PC-9 (cell line): ENCODE measurements at regions not wholly inside any gene's neighbourhood (a gene's known extent, or its start where the extent isn't known, plus 50 kb on each side); places are given as distances from the start of the nearest gene placed in this dataset.

Experiments used
- BruUV-seq: library from RNA; stranded (reverse); fragments of 400-500 nt; replicated peaks from 2 replicates; lab custom pipeline; 2021; lab: Mats Ljungman, UMichigan
- CTCF ChIA-PET: fragments of 300-600 bp; sonication (Branson Sonifier 250); formaldehyde crosslinking; loops from one replicate; lab custom pipeline; 2022; ENCODE audit warnings: antibody characterized with exemption; lab: Charles Lee
- POLR2A ChIA-PET: fragments of 300-600 bp; sonication (Branson Sonifier 250); formaldehyde crosslinking; loops from one replicate; lab custom pipeline; 2022; ENCODE audit warnings: antibody characterized with exemption; ENCODE audit not compliant: unreplicated experiment; lab: Charles Lee
- DNase-seq, 2 experiments: peaks; one replicate each; pipeline versions ENCODE4 v3.0.0 to v3.0.0-alpha.2; 2015 to 2022; ENCODE audit warnings: mixed read lengths in 1 of 2
- H2AFZ ChIP-seq: fragments of 200-600 bp; sonication (generic); 2 replicates; pipeline ENCODE4 v1.8.1; 2017; ENCODE audit warnings: antibody characterized with exemption
- H3F3A ChIP-seq: fragments of 200-600 bp; sonication (generic); 2 replicates; pipeline ENCODE4 v1.8.1; 2017; ENCODE audit warnings: antibody characterized with exemption, mild to moderate bottlenecking, low read depth; ENCODE audit not compliant: insufficient read depth
- H3K27ac ChIP-seq: fragments of 200-600 bp; sonication (generic); 2 replicates; pipeline ENCODE4 v1.6.1; 2016; ENCODE audit warnings: mixed run types
- H3K27me3 ChIP-seq: fragments of 200-600 bp; sonication (generic); 2 replicates; pipeline ENCODE4 v1.6.1; 2016; ENCODE audit warnings: low read depth, mixed run types; ENCODE audit not compliant: insufficient read depth
- H3K36me3 ChIP-seq: fragments of 200-600 bp; sonication (generic); 2 replicates; pipeline ENCODE4 v1.6.1; 2016; ENCODE audit warnings: low read depth, mixed run types
- H3K4me1 ChIP-seq: fragments of 200-600 bp; sonication (generic); replicated peaks from 2 replicates; pipeline ENCODE4 v1.6.1; 2016; ENCODE audit warnings: mixed run types; ENCODE audit not compliant: insufficient read depth
- H3K4me2 ChIP-seq: fragments of 200-600 bp; sonication (generic); 2 replicates; pipeline ENCODE4 v1.6.1; 2017; ENCODE audit warnings: mixed run types
- H3K4me3 ChIP-seq: fragments of 200-600 bp; sonication (generic); 2 replicates; pipeline ENCODE4 v1.6.1; 2016; ENCODE audit warnings: mixed run types
- H3K79me2 ChIP-seq: fragments of 200-600 bp; sonication (generic); 2 replicates; pipeline ENCODE4 v1.6.1; 2017; ENCODE audit warnings: low read depth, mixed run types
- H3K9me2 ChIP-seq: fragments of 200-600 bp; sonication (generic); 2 replicates; pipeline ENCODE4 v1.8.1; 2017; ENCODE audit warnings: mild to moderate bottlenecking; ENCODE audit not compliant: insufficient read depth
- H3K9me3 ChIP-seq: fragments of 200-600 bp; sonication (generic); 2 replicates; pipeline ENCODE4 v1.8.1; 2016; ENCODE audit warnings: low read depth; ENCODE audit not compliant: insufficient read depth
- H4K20me1 ChIP-seq: fragments of 200-600 bp; sonication (generic); 2 replicates; pipeline ENCODE4 v1.8.1; 2017; ENCODE audit not compliant: insufficient read depth
- EZH2 ChIP-seq: fragments of 200-600 bp; sonication (generic); IDR thresholded peaks from 2 replicates; pipeline ENCODE4 v1.8.0; 2017; ENCODE audit warnings: antibody characterized with exemption, low read depth
- intact Hi-C: fragments of 100-400 bp; cut with micrococcal nuclease; formaldehyde crosslinking; loops from one replicate; pipeline ENCODE4 v1.10.0; 2022; ENCODE audit not compliant: unreplicated experiment
- TF ChIP-seq, protein P1 (sequence below): fragments of 200-600 bp; sonication (generic); conservative IDR thresholded peaks from 2 replicates; pipeline ENCODE4 v1.6.1; 2017; ENCODE audit warnings: mixed run types, antibody characterized with exemption, mild to moderate bottlenecking, moderate library complexity

DNA sequence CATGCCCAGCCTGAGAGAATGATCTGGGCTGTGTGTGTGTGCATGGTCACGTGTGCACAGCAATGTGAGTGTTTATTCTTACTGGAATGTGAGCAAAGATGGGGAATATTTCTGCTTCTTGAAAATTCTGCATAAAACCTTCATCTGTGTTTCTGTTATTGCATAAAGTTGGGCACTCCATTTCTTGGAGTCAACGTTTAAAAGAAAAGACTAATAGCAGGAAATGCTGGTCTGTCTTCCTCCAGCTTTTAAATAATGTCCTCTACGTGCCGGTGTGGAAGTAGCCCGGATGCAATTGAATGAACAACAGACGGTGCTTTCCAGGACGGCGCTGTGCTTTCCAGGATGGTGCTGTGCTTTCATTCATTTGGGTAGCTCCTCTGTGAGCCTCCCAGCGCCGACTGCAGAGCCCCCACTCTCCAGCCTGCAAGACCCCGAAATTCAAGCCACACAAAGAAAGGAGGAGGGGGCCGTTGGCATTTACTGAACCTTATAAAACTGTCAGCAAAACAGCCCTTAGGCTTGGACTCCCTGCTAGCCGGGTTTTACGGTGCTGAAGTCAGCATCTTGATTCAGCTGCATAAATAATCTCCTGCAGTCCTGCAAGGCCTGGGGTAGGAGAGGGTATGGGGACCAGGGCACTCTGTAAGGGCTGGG lies 158.2 kb upstream of the PRKCQ start:
- Histone ChIP-seq H3K36me3 (no peaks in the 10 kb centered on the region), H3K27ac (peak overlapping the region; percentile 93), H3K4me3 (peak overlapping the region; percentile 65), H3K9me2 (no peaks in the 10 kb centered on the region), H3F3A (peaks cover 10% of the 10 kb centered on the region; the same call in 1 of the 2 replicates), H2AFZ (peak overlapping the region; percentile 77; the same call in 1 of the 2 replicates), H3K27me3 (no peaks in the 10 kb centered on the region), H3K4me2 (peak overlapping the region; percentile 83), H3K4me1 (peaks cover 37% of the 10 kb centered on the region), H4K20me1 (no peaks in the 10 kb centered on the region), H3K79me2 (peaks cover 29% of the 10 kb centered on the region), H3K9me3 (no peaks in the 10 kb centered on the region)
- TF ChIP-seq, protein P1, sequence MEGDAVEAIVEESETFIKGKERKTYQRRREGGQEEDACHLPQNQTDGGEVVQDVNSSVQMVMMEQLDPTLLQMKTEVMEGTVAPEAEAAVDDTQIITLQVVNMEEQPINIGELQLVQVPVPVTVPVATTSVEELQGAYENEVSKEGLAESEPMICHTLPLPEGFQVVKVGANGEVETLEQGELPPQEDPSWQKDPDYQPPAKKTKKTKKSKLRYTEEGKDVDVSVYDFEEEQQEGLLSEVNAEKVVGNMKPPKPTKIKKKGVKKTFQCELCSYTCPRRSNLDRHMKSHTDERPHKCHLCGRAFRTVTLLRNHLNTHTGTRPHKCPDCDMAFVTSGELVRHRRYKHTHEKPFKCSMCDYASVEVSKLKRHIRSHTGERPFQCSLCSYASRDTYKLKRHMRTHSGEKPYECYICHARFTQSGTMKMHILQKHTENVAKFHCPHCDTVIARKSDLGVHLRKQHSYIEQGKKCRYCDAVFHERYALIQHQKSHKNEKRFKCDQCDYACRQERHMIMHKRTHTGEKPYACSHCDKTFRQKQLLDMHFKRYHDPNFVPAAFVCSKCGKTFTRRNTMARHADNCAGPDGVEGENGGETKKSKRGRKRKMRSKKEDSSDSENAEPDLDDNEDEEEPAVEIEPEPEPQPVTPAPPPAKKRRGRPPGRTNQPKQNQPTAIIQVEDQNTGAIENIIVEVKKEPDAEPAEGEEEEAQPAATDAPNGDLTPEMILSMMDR, result no peak
- no peak for TF ChIP-seq EZH2
- ChIA-PET POLR2A (interaction anchor here (1.1 to 2.5 kb wide), 3 partner anchors 11 to 39 kb away, joined by 4 to 60 read pairs (median 22); no protein-coding TSS in a partner anchor), CTCF (interaction anchor here (0.6 kb wide), 1 partner anchor 619 kb away, joined by 4 read pairs; no protein-coding TSS in a partner anchor)
- TSS peak; percentile 60 for BruUV-seq
- intact Hi-C loops, result loop anchor here (5.0 kb wide), 1 partner anchor 61 kb away; no protein-coding TSS in a partner anchor
- DNase-seq, result peak; percentile 26 to 66

DNA sequence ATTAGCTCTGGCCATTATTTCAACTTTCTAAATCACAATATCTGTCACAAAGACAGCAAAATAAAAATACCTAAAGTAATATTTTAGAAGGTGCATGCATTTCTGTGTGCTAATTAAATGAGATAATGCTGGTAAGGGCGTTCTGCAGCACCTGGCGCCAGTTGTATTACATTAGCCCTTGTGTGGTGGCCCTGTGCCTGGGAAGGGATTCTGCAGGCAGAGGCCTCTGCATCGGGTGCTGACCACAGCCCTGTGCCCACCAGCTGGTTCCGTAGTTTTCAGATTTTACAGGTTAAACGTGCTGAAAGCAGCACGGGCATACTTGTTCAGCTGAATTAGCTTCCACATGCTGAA lies 157.7 kb upstream of the PRKCQ start:
- POLR2A ChIA-PET, result interaction anchor here (1.1 to 2.5 kb wide), 3 partner anchors 11 to 40 kb away, joined by 4 to 60 read pairs (median 22); no protein-coding TSS in a partner anchor
- Histone ChIP-seq H3K4me3 (peak overlapping the region; percentile 65), H4K20me1 (no peaks in the 10 kb centered on the region), H3K9me3 (no peaks in the 10 kb centered on the region), H3F3A (peaks cover 10% of the 10 kb centered on the region; the same call in 1 of the 2 replicates), H2AFZ (peak overlapping the region; percentile 77), H3K4me1 (peaks cover 32% of the 10 kb centered on the region), H3K27me3 (no peaks in the 10 kb centered on the region), H3K36me3 (no peaks in the 10 kb centered on the region), H3K27ac (peak overlapping the region; percentile 93), H3K4me2 (peak overlapping the region; percentile 83), H3K9me2 (no peaks in the 10 kb centered on the region), H3K79me2 (peaks cover 29% of the 10 kb centered on the region)
- CTCF ChIA-PET, result no interaction called here
- TF ChIP-seq EZH2, result no peak
- TF ChIP-seq, protein P1, result no peak
- no TSS peak for BruUV-seq
- DNase-seq, result peak in 1 of 2 experiments; percentile 18
- intact Hi-C loops, result loop anchor here (1.0 to 5.0 kb wide), 4 partner anchors 12 to 60 kb away; no protein-coding TSS in a partner anchor

DNA sequence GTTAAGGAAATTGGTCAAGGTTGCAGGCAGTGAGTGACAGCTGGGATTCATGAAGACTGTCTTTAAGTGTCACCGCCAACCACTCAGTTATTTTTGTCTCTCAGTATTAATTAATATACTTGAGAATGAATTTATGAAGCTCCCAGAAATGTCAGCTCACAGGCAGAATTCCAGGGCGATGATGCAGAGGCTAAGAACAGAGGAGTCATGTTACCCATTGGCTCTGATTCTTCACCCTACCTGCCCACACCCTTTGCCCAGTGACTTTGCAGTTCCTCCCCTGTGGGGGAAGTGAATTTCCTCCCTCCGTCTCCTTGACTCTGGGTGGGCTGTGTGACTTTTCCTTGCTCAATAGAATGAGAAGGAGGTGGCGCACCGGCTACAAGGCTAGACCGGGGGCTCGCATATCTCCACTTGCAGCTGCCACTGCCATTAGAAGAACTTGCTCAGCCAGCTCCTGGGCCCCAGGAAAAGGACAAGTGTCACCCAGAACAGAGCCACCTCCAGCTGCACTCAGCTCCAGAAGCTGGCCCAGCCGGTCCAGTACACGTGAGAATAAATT lies 157.1 kb upstream of the PRKCQ start:
- no peaks in the 10 kb centered on the region for H3K27me3 ChIP-seq
- POLR2A ChIA-PET, result interaction anchor here (0.6 to 2.5 kb wide), 8 partner anchors 12 to 144 kb away, joined by 3 to 60 read pairs (median 8); no protein-coding TSS in a partner anchor
- intact Hi-C loops, result loop anchor here (1.0 to 5.0 kb wide), 4 partner anchors 12 to 60 kb away; no protein-coding TSS in a partner anchor
- peak overlapping the region; percentile 93 for H3K27ac ChIP-seq
- DNase-seq, result peak; percentile 84 to 86
- CTCF ChIA-PET, result interaction anchor here (0.6 kb wide), 3 partner anchors 57 to 1289 kb away, joined by 3 to 5 read pairs (median 4); no protein-coding TSS in a partner anchor
- H2AFZ ChIP-seq, result peak overlapping the region; percentile 77
- H3K79me2 ChIP-seq, result peaks cover 29% of the 10 kb centered on the region
- TF ChIP-seq EZH2, result no peak
- TF ChIP-seq, protein P1, result no peak
- BruUV-seq, result no TSS peak
- H3K4me1 ChIP-seq, result peaks cover 30% of the 10 kb centered on the region
- H3F3A ChIP-seq, result peaks cover 10% of the 10 kb centered on the region; the same call in 1 of the 2 replicates
- no peaks in the 10 kb centered on the region for H4K20me1 ChIP-seq
- peak overlapping the region; percentile 83 for H3K4me2 ChIP-seq
- H3K4me3 ChIP-seq, result peak overlapping the region; percentile 65
- H3K9me2 ChIP-seq, result no peaks in the 10 kb centered on the region
- H3K9me3 ChIP-seq, result no peaks in the 10 kb centered on the region
- no peaks in the 10 kb centered on the region for H3K36me3 ChIP-seq
